ENCODE measurements at regions not wholly inside any gene's neighbourhood (a gene's known extent, or its start where the extent isn't known, plus 50 kb on each side); places are given as distances from the start of the nearest gene placed in this dataset.

DNA sequence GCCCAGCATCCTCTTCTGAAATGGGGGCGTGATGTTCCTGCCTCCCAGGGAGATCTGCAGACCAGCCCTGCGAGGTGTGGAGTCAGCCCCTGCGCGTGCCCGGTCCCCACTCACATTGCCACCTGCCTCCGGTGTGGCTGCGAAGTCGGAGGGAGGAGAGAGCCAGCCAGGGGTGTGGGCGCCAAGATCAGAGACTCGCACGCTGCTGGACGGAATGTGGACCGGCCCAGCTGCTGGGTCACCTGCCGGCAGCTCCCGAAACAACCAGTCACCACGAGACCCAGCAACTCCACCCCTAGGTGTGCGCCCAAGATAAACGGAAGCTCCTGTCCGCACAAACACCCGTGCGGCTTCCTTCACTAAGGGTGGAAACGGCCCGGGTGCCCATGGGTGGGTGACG, 51.1 kb upstream of the EGFL7 start:
- WGBS, 4 donors: 94 to 98% (median 97%) methylated on average over 23 to 24 of the region's 24 CpGs
- Histone ChIP-seq H3K27me3 (no peaks in the 10 kb centered on the region), H3K4me3 (no peak overlapping the region), H3K4me1 (peaks cover 4 to 32% (median 21%) of the 10 kb centered on the region in 12 donors), H3K27ac (no peak overlapping the region), H3K36me3 (no peaks in the 10 kb centered on the region), H3K9me3 (no peaks in the 10 kb centered on the region)
- ATAC-seq: no peak
- intact Hi-C loops (cut with DNase I): no loop called here
- no peak for DNase-seq
- TF ChIP-seq, protein P1, sequence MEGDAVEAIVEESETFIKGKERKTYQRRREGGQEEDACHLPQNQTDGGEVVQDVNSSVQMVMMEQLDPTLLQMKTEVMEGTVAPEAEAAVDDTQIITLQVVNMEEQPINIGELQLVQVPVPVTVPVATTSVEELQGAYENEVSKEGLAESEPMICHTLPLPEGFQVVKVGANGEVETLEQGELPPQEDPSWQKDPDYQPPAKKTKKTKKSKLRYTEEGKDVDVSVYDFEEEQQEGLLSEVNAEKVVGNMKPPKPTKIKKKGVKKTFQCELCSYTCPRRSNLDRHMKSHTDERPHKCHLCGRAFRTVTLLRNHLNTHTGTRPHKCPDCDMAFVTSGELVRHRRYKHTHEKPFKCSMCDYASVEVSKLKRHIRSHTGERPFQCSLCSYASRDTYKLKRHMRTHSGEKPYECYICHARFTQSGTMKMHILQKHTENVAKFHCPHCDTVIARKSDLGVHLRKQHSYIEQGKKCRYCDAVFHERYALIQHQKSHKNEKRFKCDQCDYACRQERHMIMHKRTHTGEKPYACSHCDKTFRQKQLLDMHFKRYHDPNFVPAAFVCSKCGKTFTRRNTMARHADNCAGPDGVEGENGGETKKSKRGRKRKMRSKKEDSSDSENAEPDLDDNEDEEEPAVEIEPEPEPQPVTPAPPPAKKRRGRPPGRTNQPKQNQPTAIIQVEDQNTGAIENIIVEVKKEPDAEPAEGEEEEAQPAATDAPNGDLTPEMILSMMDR (IDR thresholded peaks at IDR 0.05): no peak
- no peak for TF ChIP-seq POLR2A (IDR thresholded peaks at IDR 0.05)

DNA sequence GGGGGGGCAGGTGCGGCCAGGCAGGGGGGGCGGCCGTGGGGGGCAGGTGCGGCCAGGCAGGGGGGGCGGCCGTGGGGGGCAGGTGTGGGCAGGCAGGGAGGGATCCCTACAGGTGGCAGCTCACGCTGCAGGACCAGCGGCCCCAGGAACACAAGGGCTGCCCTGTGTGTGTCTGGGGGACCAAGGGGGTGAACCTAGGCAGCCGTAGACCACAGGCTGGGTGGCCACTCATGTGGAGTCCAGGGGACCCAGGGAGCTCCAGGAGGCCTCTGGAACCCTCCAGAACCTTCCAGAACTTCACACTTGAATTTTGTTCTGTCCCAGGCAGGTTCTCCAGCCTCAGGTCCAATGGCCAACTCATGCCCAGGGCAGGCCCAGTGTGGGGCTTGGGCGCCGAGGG, 51.6 kb upstream of the EGFL7 start:
- Histone ChIP-seq H3K36me3 (no peaks in the 10 kb centered on the region), H3K27me3 (no peaks in the 10 kb centered on the region), H3K27ac (no peak overlapping the region), H3K4me1 (peaks cover 8 to 36% (median 26%) of the 10 kb centered on the region in 12 donors), H3K4me3 (no peak overlapping the region), H3K9me3 (no peaks in the 10 kb centered on the region)
- ATAC-seq (no peak), DNase-seq (no peak)
- intact Hi-C loops (cut with DNase I): no loop called here
- TF ChIP-seq, protein P1 (IDR thresholded peaks at IDR 0.05): no peak
- TF ChIP-seq POLR2A (IDR thresholded peaks at IDR 0.05): no peak
- 89 to 96% (median 94%) methylated on average over 5 to 11 of the region's 11 CpGs for WGBS, 4 donors

DNA sequence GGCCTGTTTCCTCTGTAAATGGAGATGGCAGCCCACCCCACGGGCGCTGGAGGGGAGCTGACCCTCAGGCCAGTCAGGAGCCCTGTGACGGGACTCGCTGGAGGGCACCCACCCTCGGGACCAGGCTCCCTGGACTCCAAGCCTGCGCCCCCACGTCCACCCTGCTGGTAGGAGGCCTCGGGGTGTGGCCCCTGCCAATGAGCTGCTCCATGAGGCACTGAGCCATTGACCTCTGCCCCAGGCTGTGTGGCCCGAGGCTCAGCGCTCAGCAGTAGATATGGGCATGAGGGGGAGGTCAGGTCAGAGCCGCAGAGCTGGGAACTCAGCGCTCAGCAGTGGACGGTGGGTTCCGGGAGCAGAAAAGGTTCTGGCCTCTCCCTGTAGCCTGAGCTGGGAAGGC, 52.3 kb upstream of the EGFL7 start:
- no peak for DNase-seq

GRCh38 chr9:136609838-136610311, 52.8 kb upstream of the EGFL7 start:
- no peaks in the 10 kb centered on the region for H3K36me3 ChIP-seq
- TF ChIP-seq POLR2A (IDR thresholded peaks at IDR 0.05): no peak
- TF ChIP-seq, protein P1 (IDR thresholded peaks at IDR 0.05): no peak
- H3K27me3 ChIP-seq: no peaks in the 10 kb centered on the region
- no peak overlapping the region for H3K4me3 ChIP-seq
- DNase-seq (no peak), ATAC-seq (no peak)
- no peak overlapping the region for H3K27ac ChIP-seq
- 84 to 93% (median 87%) methylated on average over 5 to 17 of the region's 17 CpGs for WGBS, 4 donors
- intact Hi-C loops (cut with DNase I): loop anchor here in 1 of 10 donors (5.0 kb wide), 1 partner anchor 63 kb away; the partner anchor contains the start of gene NOTCH1
- H3K9me3 ChIP-seq: no peaks in the 10 kb centered on the region
- H3K4me1 ChIP-seq: peaks cover 11 to 39% (median 28%) of the 10 kb centered on the region in 12 donors

More for the DNA sequence above, 52.3 kb upstream of the EGFL7 start:
- no peaks in the 10 kb centered on the region for H3K36me3 ChIP-seq
- H3K27me3 ChIP-seq: no peaks in the 10 kb centered on the region
- H3K4me1 ChIP-seq: peaks cover 9 to 39% (median 29%) of the 10 kb centered on the region in 12 donors
- intact Hi-C loops (cut with DNase I): no loop called here
- H3K4me3 ChIP-seq: no peak overlapping the region
- TF ChIP-seq, protein P1 (IDR thresholded peaks at IDR 0.05): no peak
- no peak for TF ChIP-seq POLR2A (IDR thresholded peaks at IDR 0.05)
- no peaks in the 10 kb centered on the region for H3K9me3 ChIP-seq
- no peak for ATAC-seq
- no peak overlapping the region for H3K27ac ChIP-seq
- WGBS, 4 donors: 82 to 90% (median 88%) methylated on average over 12 to 14 of the region's 14 CpGs

Data from heart left ventricle (tissue), 16 donors.